ENCODE measurements at regions not wholly inside any gene's neighbourhood (a gene's known extent, or its start where the extent isn't known, plus 50 kb on each side); places are given as distances from the start of the nearest gene placed in this dataset.

GRCh38 chr3:18732474-18732873 is 307.3 kb upstream of the SATB1 start:
- TF ChIP-seq BRF2 (IDR thresholded peaks at IDR 0.05; ENCODE audit: borderline replicate concordance, insufficient read depth, insufficient read length) (no peak), ZFX (CRISPR knock-in tag; IDR thresholded peaks at IDR 0.05) (no peak), TEAD1 (CRISPR knock-in tag; IDR thresholded peaks at IDR 0.05) (no peak), ZKSCAN3 (CRISPR knock-in tag; IDR thresholded peaks at IDR 0.05) (no peak), CTCF (IDR thresholded peaks at IDR 0.05 in 2 of 3, conservative IDR thresholded peaks at IDR 0.05 in 1 of 3; ENCODE audit: insufficient read depth in 2 of 3, low read depth in 1 of 3, low read length in 3 of 3) (no peak), E2F4 (CRISPR knock-in tag; IDR thresholded peaks at IDR 0.05; ENCODE audit: low read depth) (no peak), CREB1 (IDR thresholded peaks at IDR 0.05) (no peak), CREB1 (CRISPR knock-in tag; IDR thresholded peaks at IDR 0.05) (no peak), KLF1 (tag; IDR thresholded peaks at IDR 0.05) (no peak), ZNF717 (CRISPR knock-in tag; IDR thresholded peaks at IDR 0.05) (no peak), BRD9 (IDR thresholded peaks at IDR 0.05; ENCODE audit: low read depth, partially characterized antibody) (no peak), CHD1 (IDR thresholded peaks at IDR 0.05; ENCODE audit: low read length) (no peak), SOX6 (IDR thresholded peaks at IDR 0.05) (no peak), ZNF77 (CRISPR knock-in tag; IDR thresholded peaks at IDR 0.05) (no peak), MXI1 (IDR thresholded peaks at IDR 0.05; ENCODE audit: low read depth, low read length) (no peak)

Measured in K562 (cell line).